ENCODE measurements at regions not wholly inside any gene's neighbourhood (a gene's known extent, or its start where the extent isn't known, plus 50 kb on each side); places are given as distances from the start of the nearest gene placed in this dataset.

DNA sequence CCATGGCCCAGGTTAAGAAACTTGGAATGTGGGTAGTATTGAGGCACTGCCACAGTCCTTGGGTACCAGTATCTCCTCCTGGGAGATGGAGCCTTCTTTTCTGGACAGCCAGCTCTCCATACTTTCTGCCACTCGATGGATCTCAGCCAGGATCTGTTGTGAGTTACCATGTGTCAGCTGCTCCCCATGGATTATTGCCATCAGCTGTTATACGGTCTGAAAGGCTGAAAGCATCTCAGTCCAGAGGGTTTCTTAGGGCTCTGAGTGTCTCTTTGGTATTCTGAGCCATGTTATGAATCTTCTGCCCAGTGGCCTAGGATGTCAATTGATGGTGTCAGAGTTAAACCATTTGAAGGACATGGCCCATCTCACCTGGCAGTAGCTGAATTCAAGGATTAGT, 197.5 kb downstream of the C7orf25 start:
- TF ChIP-seq, protein P1, sequence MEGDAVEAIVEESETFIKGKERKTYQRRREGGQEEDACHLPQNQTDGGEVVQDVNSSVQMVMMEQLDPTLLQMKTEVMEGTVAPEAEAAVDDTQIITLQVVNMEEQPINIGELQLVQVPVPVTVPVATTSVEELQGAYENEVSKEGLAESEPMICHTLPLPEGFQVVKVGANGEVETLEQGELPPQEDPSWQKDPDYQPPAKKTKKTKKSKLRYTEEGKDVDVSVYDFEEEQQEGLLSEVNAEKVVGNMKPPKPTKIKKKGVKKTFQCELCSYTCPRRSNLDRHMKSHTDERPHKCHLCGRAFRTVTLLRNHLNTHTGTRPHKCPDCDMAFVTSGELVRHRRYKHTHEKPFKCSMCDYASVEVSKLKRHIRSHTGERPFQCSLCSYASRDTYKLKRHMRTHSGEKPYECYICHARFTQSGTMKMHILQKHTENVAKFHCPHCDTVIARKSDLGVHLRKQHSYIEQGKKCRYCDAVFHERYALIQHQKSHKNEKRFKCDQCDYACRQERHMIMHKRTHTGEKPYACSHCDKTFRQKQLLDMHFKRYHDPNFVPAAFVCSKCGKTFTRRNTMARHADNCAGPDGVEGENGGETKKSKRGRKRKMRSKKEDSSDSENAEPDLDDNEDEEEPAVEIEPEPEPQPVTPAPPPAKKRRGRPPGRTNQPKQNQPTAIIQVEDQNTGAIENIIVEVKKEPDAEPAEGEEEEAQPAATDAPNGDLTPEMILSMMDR (IDR thresholded peaks at IDR 0.05; ENCODE audit: borderline replicate concordance, insufficient read depth, low read depth, low read length) = no peak
- H3K4me3 ChIP-seq (ENCODE audit: low read depth, low read length) = no peak overlapping the region

DNA sequence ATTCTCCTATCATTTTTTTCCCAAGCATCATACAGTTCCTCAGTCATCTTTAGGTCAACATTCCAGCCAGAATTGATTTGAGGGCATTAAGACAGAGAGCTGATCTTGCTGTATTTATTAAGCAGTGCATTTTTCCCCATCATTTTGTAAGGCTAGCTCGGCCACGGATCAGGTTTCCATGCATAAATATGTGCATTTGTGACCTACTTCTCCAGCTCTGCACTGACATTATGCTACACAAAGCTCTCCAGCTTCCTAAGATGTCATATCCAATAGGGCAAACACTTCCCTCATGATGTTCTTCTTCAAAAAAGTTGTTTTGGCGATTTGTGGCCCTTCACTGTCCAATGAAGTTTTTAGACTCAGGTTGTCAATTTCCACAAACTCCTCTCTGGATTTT, 202.6 kb downstream of the C7orf25 start:
- TF ChIP-seq, protein P1 (IDR thresholded peaks at IDR 0.05; ENCODE audit: borderline replicate concordance, insufficient read depth, low read depth, low read length) = no peak
- H3K4me3 ChIP-seq (ENCODE audit: low read depth, low read length) = no peak overlapping the region

DNA sequence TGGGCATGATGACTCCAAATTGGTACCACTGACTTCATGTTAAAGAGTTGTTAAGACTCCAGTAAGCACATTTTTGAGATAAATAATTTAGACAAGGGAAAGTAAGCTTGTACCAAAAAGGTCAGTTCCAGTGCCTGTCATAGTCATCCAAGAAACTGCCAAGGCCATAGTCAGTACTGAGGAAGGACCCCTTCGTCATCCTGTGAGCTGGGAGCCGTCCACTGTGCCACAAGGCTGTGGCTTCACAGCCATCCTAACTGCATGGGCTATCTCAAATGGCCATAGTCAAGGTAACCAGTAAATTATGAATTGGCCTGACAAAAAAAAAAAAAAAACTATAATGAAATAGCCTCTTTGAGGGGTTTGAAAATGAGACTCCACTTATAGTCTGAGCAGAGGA, 207.2 kb downstream of the C7orf25 start:
- TF ChIP-seq, protein P1 (IDR thresholded peaks at IDR 0.05; ENCODE audit: borderline replicate concordance, insufficient read depth, low read depth, low read length) = no peak
- no peak overlapping the region for H3K4me3 ChIP-seq (ENCODE audit: low read depth, low read length)

DNA sequence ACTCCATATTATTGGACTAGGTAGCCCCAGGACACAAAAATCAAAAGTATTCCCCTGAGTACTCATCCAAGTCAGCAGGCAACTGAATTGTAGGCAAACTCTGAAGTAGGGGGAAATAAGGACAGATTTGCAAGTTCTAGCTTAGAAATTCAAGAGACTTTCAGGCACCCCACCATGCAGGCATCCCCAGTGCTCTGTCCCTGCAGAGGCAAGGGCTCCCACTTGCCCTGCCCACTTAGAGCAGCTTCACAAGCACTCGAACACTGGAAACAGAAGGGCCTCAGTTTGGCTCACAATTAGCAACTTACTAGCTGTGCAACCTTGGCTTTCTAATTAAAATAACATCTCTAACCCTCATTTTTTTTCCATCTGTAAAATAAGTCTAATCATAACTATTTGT, 209.2 kb downstream of the C7orf25 start:
- H3K4me3 ChIP-seq (ENCODE audit: low read depth, low read length) = no peak overlapping the region
- TF ChIP-seq, protein P1 (IDR thresholded peaks at IDR 0.05; ENCODE audit: borderline replicate concordance, insufficient read depth, low read depth, low read length) = no peak

DNA sequence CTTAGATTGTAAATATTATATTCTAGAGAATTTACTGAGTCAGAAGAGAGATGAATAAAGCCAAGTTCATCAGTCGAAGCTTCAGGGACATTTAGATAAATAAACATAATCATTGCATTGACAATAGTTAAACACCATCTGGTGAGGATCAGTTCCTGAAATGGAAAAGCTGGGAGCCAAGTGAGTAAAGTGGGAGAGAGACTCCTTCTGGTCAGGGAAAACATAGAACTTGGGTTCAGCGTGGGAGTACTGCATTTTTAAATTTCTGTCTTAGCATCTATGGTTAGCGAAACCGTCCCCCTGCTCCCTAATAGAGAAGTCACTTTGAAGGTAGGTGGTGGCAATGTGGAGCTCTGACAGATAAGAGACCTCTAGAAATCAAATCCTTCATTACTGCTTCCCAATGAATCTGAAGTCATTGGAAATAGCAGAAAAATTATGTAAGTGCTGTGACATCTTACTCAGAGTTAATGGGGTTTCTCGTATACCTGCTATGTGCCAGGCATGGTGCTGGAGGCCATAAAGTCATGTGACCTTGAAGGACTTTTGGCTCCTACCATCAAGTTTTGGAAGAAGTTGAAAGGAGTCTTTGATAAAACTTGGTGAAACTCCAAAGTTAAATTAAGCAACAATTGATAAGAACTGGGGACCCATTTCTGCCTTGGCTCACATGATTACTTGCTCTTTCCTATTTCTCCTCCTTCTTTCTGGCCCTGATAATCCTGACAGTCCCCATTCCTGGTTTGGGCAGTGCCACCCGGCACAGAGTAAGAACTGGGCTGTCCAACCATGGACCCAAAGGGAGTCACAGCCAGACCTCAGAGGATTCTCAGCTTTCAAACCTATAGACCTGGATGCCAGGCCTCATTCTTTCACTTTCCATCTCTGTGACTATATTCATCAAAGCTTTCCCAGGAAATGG, 211.2 kb downstream of the C7orf25 start:
- TF ChIP-seq, protein P1 (IDR thresholded peaks at IDR 0.05; ENCODE audit: borderline replicate concordance, insufficient read depth, low read depth, low read length) = no peak
- no peak overlapping the region for H3K4me3 ChIP-seq (ENCODE audit: low read depth, low read length)

DNA sequence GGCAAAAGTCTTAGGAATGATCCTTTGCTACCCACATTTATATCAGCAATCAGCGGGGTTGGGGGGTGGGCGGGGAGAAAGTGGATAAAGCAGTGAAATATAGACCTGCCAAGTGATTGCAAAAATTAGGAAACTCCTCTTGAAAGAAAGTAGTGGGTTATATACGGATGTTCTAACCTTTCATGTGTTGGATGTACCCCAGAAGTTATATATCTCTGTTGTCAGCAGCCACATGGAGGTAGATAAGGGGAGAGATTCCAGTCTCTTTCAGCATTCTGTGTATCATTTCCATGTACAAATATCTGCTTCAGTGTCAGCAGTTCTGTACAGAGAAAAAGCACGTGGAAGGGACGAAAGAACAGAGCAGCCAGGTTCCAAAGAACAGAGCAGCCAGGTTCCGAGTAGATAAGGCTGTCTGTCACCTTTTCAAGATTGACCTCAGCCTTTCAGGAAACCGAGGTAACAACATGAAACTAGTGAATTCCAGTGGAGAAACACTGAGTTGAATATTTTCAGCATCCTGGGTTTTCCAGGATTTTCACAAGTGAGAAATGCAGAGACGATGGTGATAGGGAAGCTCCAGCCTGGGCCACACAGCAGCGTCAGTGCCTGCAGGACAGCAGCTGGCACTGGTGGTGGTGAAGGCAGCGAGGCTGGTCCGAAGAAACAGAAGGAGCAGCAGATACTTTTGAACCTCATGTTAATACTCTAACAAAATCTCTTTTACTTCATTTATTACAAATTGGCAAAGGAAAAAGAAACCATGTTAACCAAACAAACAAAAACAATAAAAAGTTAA, 212.3 kb downstream of the C7orf25 start:
- TF ChIP-seq, protein P1 (IDR thresholded peaks at IDR 0.05; ENCODE audit: borderline replicate concordance, insufficient read depth, low read depth, low read length) = no peak
- H3K4me3 ChIP-seq (ENCODE audit: low read depth, low read length) = no peak overlapping the region

Data from GM12875 (cell line).